ENCODE measurements at regions not wholly inside any gene's neighbourhood (a gene's known extent, or its start where the extent isn't known, plus 50 kb on each side); places are given as distances from the start of the nearest gene placed in this dataset.

DNA sequence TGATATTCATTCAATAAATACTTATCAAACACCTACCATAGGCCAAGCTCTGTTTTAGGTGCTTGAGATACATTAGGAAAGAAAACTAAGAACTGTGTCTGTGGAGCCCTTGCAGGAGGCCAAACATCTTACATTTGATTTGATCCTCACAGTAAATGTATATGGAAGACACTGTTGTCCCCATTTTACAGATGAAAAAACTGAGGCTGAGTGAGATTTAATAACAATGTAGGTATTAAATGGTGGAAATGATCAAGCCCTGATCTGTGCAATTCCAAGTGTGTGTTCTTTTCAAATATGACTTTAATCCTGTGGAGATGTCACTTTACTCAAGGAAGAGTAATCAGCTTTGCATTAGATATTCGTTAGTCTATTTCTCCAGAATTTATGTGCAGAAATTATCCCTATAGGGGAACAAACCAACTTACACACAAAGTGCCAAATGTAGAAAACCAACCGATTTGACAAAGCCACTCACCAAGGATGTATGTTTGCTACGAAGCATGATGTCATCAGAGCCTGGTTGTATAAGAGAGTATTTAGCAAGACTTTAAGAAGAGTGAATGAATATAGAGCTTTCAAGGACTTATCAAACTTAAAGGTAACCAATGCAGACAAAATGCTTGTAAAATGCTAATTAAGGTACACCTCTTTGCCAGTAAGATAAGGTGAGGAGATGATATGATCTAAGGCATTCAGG lies 153.9 kb upstream of the NFIB start:
- no peak for DNase-seq

DNA sequence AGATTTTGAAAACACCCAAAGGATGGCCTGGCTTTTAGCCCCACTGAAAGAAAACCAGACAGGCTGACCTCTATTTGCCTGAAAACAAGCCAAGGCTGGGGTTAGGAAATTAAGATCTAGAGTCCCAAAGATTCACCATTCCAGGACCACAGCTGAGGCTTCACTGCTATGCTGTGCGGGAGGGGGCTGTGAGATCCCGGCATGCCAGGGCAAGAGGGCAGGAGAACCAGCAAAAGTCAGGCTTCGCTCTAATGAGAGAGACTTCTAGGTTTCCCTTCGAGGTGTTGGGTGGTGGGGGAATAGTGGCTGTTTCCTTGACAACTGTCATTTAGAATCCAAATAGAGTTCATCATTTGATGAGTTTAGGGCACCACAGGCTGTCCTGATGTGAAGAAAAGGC lies 152.9 kb upstream of the NFIB start:
- DNase-seq, result no peak

DNA sequence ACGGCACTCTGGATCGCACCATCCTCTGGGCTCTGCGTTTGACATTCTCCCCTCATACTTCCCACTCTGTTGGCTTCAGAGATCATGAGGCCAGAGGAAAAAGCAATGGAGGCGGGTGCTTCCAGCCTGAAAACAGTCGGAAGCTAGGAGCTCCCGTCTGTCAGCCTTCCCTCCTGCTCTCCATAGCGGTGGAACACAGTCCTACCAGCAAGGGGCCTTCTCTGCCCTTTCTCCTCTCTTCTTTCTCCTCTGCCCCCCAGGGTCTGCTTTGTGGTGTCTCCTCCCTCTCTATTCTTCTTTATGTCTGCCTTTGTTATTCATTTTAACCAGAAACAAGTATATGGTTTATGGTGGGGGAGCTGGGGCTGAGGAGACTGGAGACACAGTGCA lies 152.5 kb upstream of the NFIB start:
- no peak for DNase-seq

DNA sequence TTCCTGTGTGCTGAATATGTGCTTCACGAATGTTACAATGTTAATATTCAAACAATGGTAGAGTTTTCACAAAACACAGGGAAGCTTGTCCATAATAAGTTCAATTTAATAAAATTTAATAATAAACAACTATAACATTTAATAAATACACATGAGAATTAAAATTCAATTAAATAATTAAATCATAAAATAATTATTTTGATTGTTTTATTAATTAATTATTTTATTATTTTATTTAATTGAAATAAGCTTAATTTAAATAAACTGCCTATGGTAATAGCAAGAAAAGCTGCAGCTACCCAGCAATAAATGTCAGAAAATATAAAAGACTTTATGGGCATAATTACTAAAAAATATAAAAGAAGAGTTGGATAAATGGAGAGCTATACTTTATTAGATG lies 149.0 kb upstream of the NFIB start:
- DNase-seq, result no peak

DNA sequence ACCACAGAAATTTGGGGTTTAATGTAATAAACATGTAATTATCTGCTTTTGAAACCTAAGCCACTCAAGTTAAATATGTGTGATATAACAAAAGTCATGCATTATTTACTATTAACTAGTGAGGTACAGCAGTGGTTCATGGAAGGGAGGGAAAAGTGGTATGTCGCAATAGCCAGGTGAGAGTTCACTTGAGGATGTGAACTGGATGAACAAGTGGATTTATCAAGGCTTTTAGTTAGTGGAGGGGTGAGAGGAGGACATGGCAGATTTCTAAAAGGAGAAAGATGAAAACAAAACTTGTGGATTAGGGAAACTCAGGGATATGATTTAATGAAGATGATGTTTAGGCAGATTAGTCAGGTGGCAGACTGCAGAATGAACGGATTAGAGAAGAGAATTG lies 141.3 kb upstream of the NFIB start:
- DNase-seq, result no peak

DNA sequence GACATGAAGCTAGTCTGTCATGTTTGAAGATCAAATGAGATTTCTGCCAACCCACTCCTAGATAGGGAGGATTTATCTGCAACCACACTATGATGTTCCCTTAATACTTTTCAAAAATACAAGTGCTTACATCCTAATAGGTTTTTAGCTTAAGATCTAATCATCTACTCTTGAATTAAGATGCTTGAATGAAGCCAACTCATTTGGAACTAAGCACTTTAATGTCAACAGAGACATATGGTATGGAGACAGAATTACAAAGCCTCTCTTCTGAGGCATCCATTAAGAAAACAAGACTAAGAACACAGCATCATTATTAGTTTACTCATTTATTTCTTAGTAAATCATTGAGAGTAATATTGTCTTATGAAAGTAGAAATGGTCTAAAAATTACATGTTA lies 139.3 kb upstream of the NFIB start:
- no peak for DNase-seq

DNA sequence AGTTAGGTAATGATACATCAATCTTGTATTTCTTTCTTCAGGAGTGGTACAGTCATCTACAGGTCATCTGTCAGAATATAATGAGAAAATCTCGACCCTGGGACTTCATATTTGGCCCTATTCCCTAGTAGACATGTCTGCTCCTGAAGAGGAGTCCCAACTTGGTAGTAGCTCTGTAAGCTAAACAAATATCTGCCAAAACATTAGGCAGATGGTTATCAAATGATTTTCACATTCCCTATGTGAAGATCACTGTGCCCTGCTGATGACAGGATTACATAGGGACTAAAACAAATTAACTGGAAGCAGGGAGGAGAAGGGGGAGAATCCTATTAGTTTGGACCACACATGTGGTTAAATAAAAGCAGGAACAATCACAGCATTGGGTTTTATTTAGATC lies 138.6 kb upstream of the NFIB start:
- no peak for DNase-seq

DNA sequence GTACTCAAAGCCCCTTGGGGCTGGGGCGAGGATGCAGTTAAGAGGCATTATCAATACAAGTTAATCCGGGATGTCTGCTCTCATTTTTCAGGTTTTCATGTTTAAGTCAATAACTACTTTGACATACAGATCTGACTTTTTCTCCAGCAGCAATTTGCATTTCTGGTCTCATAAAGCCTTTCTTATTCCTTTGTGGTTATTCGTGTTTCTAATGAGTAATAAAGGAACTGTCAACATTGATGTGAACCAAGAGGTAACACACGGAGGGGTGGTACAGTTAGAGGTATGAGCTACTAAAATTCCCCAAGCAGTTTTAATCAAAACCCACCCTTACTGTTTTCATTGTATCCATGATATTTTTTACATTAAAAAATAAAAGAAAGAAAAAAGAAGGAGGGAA lies 138.0 kb upstream of the NFIB start:
- DNase-seq, result no peak

DNA sequence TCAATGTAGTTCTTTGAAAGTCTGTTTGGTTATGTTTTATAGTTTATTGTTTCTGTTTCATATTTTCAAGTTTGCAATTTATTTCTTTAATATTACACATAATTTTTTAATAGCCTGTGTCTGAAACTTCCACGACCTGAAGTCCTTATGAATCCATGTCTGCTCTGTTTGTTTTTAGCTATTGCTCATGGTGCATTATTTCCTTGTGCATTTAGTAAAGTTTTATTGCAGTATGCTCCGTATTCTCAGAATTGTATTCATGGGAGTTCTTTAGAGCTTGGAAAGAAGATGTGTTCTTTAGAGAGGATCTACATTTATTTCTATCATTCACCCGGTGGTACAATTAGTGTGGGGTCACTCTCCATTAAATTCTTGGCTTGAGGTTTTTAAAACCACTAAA lies 133.2 kb upstream of the NFIB start:
- no peak for DNase-seq

DNA sequence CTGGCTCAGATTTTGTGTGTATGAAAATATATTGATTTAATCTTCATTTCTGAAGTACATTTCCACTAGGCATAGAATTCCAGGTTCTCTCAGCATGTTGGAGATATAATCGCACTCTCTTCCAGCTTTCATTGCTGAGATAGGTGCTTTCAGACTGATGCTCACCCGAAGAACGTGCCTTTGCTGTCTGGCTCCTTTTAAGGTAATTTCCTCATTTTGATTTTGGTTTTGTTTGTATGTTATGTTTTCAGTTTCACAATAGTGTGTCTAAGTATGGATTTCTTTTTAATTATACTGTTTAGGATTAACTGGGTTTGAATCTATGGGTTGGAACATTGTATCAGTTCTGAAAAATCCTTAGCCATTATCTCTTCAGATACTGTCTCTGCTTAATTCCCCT lies 132.0 kb upstream of the NFIB start:
- DNase-seq, result no peak

DNA sequence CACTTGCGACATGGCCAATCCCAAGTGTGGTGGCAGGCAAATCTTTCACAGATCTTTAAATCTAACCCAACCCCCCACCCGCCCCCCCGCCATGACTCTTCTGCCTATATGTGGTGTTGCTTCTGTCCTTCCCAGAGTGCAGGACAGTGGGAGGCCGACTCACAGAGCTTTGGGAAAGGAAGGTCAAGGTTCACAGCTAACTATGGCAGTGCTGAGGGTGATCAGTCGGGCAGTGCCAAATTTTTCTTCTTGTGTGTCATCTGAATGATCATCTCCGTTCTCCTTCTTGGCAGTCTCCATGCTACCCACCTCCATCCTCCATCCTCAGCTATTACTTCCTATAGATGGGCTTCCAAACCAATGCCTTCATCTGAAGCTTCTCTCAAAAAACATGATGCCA lies 129.0 kb upstream of the NFIB start:
- no peak for DNase-seq

DNA sequence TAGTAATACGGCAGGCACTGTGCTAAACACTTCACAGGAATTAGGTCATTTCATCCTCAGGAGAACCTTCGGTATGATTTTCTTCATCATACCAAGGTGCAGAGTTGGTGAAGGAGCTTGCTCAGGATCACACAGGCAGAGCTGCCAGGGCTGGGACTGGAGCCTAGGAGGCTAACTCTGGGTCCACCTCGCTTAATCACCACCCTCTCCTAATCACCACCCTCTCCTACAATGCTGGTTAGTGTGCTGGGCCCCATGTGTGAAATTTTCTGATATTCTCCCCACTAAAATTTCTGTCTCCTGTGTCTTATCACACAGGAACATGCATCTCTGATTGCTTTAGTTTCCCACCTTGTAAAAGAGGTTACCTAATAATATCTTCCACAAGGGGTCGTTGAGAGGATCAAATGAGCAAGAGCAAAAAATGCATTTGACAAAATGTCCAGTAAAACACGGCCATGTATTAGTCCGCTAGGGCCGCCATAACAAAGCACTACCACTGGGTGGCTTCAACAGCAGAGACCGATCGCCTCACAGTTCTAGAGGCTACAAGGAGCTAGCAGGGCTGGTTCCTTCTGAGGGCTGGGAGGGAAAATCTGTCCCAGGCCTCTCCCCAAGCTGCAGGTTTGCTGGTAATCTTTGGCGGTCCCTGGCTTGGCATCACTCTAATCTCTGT lies 128.2 kb upstream of the NFIB start:
- DNase-seq, result no peak

DNA sequence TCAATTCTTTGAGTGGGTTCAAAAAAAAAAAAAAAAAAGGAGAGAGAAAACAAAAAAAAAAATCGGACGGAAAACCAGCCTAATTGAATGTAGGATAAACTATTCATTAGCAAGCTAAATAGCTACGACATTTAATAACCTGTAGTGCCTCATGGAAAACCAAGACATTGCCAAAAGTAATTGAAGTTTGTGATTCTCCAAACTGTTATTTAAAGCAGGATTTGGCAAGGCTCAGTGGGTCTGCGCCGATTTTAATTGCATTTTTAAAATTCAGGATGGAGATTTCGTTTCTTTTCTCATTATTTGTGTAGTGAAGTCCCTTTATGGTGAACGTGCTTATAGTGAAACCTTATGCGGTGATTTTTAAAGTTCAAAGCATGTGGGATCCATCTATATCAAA lies 127.2 kb upstream of the NFIB start:
- DNase-seq, result no peak

DNA sequence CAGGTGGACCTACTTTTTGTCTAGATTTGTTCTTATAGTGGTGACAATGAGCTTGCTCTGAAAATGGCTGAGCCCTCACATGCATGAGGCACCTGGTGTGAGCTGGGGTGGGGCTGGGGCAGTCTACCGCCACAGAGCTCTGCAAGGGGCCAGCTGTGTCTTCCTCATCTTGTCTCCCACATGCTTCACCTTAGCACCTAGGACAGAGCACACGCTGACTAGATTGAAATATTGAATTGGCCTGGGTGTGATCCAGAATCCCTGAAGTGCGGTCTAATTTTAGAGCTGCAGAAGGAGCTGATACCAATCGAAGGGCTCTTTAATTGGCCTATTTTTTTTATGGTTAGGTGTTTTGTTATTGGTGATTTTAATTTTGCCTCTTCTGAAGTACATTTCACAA lies 126.1 kb upstream of the NFIB start:
- no peak for DNase-seq

DNA sequence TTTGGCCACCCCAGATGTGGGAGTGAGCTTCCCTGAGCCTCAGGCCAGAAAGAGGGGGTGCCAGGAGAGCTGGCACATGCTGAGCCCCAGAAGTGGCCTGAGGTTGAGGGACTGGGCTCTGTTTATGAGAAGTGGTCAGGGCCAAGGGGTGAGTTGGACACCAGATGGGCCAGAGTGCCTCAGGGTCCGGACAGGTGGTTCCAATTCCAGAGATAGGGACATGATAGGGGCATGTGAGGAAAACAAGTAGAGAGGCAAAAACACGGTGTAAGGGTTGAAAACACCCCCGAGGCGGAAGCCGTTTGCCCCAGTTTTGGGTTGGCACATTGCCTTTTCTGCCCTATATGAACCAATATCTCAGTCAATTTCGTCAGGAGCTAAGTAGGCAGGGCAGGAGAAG lies 125.6 kb upstream of the NFIB start:
- no peak for DNase-seq

DNA sequence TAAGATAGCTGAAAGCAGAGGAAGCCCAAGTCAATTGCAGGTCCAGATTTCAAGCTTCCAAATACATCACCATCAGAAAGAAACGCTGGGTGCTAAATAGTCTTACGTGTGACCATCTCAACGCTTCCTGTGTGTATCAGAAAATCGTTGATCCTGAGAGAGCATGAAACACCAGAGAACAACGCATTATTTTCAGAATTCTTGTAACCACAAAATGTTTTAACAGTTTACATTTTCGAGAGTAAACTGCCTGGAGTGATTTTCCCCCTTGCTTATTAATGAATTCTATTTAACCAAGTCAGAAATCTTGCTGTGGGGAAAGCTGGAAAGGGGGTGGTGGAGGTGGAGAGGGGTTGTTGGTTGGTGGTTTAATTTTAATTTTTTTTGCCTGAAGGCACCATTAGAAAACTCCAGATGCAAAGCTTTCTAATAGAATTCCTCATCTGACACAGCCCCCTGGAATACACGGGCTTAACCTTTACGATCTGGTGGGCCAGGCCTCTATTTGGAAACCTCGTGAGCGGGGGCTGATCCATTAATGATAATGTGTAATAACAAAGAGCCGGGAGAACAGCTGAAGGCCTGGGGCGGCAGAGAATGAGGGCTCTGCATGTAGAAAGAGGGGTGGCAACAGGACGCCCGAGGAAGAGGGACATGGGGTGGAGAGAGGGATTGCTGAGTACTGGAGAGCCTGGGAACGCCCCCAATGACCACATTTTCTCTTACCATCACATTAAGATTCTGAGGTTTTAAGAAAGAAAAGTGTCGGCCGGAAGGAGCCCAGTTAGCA lies 124.5 kb upstream of the NFIB start:
- DNase-seq, result no peak

DNA sequence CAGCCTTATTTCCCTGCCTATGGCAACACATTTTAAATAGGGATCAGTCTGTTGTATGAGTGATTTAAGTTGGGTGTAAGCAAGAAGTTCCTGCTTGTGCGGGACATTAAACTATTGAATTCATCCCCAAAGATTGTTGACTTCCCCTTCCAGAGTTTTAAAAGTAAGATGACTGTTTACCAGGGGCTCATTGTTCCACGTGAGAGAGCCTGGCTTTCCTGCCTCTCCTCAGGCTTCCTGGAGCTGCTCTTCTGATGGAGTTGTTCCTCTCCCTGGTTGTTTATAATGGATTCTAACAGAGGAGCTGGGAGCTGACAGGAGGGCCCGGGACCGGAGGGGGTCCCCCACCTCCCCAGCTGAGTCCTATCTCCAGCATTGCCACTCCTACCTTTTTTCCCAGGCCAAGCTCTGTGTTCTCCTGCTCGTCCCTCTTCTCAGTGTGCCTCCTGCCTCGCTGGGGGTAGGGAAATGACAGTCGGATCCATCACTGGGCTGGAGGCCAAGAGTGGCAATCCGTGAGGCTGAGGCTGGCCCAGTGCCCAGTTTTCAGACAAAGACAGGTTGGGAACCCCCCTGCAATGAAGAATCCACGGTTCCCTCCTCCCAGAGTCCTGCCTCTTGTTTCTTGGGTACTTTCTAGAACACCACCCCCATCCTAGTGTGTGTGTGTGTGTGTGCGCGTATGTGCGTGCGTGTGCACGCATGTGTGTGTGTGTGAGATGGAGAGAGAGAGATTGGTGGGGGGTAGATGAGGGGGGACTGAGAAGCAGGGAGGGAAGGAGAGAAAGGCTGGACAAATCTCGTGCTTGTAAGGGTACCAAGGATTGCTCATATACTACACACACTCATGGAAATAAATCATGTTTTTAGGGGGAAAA lies 123.7 kb upstream of the NFIB start:
- peak in 21 of 56 donors; percentile 2 to 85 (median 21) for DNase-seq

DNA sequence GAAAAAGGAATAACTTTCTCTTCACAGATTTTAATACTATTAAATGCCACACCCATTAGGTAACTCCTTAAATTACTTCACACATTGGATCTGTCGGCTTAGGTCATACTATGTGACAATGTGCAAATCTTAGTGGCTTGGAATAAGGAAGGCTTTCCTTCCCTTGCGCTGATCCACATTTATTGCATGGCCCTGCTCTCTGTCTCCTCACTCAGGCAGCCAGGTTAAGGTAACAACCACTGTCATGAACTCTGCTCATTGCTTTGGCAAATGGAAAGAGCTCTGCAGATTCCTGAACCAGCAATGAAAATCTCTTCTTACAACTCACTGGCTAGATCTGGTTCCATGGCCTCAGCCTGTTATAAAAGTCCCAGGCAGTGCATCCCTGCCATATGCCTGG lies 121.9 kb upstream of the NFIB start:
- no peak for DNase-seq

DNA sequence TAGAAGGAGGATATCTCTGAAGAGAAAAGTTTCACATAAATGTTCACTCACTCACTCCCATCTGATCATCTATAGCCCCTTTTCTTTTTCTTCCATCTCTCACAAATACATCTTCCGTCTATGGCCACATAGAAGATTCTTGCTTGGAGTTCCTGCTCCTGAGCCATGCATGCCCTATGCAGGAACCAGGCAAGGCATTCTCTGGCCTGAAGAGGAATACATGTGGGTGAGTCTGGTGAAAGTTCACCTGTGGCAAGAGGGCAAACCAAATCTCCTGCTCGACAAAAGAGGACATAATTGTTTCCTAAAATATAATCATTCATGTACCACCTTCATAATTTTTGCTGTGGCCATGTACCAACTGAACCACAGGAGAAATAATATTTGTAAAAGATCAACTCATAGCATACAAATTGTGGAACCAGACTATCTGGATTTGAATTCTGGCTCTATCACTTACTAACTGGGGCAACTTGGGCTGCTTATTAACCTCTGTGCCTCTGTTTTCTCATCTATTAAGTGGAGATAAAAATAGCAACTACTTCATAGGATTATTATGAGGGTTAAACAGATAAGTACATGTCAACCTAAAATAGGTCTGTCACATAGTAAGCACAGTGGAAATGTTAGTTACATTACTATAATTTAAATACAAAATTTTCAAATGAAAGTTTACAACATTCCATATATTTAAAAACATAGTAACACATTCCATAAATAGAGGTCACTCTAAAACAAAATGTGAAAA lies 121.2 kb upstream of the NFIB start:
- DNase-seq, result no peak

DNA sequence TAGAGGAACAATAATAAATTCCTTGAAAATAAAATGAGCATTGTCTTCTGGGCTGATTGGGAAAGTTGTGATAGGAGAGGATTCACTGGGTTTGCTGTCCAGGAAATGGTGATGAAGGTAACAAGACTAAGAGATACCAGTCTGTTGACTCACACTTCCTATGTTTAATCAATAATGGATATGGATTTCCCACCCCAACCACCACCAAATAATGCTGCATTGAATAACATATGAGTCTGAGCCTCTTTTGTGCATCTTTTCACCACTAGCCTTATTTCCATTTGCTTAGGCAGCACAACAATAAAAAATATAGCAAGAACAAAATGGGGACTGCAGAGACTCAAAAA lies 120.2 kb upstream of the NFIB start:
- no peak for DNase-seq

Data from amygdala (tissue), 56 donors.